GM13976 (cell line): ENCODE measurements at regions not wholly inside any gene's neighbourhood (a gene's known extent, or its start where the extent isn't known, plus 50 kb on each side); places are given as distances from the start of the nearest gene placed in this dataset.

Experiments
- DNase-seq: peaks from one replicate; pipeline ENCODE4 v3.0.0; 2012; ENCODE audit warnings: low spot score
- CTCF ChIP-seq: IDR thresholded peaks from 2 replicates; pipeline ENCODE4 v1.5.1; 2012; ENCODE audit warnings: borderline replicate concordance, mild to moderate bottlenecking; ENCODE audit not compliant: insufficient read depth; ENCODE audit errors: extremely low read depth, missing control alignments, control extremely low read depth
- in situ Hi-C: fragments of 300-500 bp; cut with MboI; formaldehyde crosslinking; loops from one replicate; pipeline ENCODE4 v1.12.0; 2022; ENCODE audit warnings: low sequenced_read_pairs, mixed read lengths, inconsistent platforms; ENCODE audit not compliant: unreplicated experiment

DNA sequence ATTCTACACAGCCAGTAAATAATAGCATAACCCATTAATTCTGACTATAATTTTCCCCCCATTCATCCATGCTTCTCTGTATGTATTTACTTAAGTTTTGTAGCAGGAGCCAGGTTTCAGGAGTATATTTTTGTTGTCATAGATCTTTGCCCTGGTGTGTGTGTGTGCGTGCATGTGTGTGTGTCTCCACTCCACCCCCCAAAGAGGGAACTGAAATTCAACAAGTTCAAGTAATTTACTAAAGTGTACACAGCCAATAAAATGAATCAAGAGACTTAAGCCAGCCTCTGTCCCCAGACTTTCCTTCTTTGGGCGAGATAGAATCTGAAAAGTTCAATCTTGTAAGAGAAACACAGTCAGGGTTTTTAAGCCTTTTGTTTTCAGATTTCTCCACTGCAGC lies 792.0 kb downstream of the MED13L start:
- in situ Hi-C loops, result no loop called here
- no peak for DNase-seq
- no peak for TF ChIP-seq CTCF

DNA sequence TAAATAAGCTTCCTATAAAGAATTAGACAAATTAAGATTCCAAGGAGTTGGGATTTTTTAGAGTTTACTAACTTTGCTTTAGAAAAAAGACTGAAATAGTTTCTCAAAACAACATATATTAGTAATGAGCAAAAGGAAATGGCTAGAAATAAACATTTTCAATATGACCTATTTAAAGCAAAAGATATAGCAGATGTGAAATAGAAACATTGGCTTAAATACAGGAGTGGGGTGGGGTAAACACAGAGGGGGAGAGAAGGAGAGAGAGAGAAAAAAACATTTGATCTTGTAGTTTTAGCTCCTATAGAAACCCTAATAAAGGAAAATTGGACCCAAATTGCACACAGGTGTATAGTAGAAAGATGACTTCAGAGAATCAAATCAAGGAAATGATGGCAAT lies 794.5 kb downstream of the MED13L start:
- no peak for DNase-seq
- TF ChIP-seq CTCF, result no peak
- in situ Hi-C loops, result no loop called here

GRCh38 chr12:115481141-115481540 lies 796.4 kb downstream of the MED13L start:
- DNase-seq, result no peak
- in situ Hi-C loops, result no loop called here
- no peak for TF ChIP-seq CTCF

- in situ Hi-C loops, result no loop called here
- TF ChIP-seq CTCF, result no peak
- no peak for DNase-seq
Observed at GRCh38 chr12:115478505-115478904, 794.5 kb upstream of the TBX3 start.

DNA sequence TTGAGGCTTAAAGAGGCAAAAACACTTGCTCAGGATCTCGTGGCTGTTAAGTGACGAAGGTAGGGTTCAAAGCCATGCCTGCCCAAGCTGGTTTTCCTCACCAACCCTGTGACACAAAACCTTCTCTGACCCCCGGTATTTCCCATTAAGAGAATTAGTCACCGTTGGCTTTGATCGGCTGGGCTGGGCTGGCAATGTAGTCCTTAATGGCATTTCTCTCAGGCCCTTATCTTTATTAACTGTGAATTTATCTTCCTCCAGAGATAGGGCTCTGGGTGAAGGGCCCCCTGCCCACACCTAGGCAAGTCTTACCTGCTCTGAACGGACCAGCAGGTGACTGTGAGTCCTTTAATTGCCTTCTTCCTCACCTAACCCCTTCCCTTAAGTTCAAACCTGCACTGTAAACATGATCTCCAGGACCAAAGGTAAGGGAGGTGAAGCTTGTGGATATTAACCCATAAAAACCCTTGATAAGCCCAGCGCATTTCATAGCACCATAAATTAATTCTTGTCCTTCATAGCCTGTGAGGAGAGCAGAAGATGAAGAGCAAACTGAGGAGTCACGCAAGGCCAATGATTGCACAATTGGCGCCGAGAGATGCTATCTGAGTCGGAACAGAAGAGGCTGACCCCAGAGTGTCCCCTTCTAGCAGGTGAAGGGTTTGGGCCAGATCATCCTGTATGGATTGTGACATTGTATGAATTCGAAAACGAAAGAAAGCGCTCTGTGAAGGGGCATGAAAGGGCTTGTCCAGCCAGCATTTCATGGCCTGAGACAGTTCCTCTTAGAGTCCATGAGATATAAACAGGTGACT lies 790.8 kb upstream of the TBX3 start:
- no peak for TF ChIP-seq CTCF
- in situ Hi-C loops, result no loop called here
- no peak for DNase-seq

DNA sequence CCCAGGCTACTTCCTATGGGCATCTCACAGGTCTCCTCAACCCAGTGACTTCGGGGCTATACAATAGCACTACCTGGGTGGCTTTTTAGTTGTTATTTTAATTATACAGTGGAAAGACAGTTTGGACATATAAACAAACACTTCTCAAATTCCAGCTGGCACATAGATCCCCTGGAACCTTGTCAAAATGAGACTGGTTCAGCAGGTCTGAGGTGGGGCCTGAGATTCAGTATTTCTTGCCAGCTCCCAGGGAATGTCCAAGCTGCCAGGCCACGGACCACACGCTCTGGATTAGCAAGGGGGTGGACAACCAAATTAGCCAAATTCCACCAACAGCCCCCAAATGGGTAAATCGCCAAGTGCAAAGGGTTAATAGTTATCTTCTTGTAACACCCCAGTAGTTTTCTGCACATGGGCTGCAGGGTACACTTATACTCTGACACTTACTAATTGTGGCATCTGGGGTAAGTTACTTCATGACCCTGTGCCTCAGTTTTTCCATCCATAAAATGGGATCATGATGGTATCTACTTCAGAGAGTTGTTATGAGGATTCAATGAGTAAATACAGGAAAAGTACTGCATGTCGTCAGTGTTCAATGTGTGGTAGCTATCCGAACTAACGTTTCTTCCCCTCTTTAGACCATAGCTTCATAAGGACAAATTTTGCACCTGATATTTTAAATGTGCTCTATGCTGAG lies 789.4 kb upstream of the TBX3 start:
- DNase-seq, result no peak
- in situ Hi-C loops, result no loop called here
- no peak for TF ChIP-seq CTCF

GRCh38 chr12:115472852-115473251 lies 788.9 kb upstream of the TBX3 start:
- TF ChIP-seq CTCF, result no peak
- in situ Hi-C loops, result no loop called here
- DNase-seq, result no peak
